GM12878 (cell line): ENCODE measurements at regions not wholly inside any gene's neighbourhood (a gene's known extent, or its start where the extent isn't known, plus 50 kb on each side); places are given as distances from the start of the nearest gene placed in this dataset.

Experiments
- ATAC-seq: fragments of 200-7000 bp; cut with Tn5 transposase; 3 replicates; pipeline ENCODE4 v1.9.1; 2020; ENCODE audit warnings: mild to moderate bottlenecking, moderate library complexity
- BruUV-seq: library from RNA; stranded (reverse); fragments of 400-500 nt; replicated peaks from 2 replicates; lab custom pipeline; 2021; lab: Mats Ljungman, UMichigan
- CTCF ChIA-PET: fragments of 300-600 bp; sonication (Branson Sonifier 250); formaldehyde crosslinking; extraction: SDS; loops from one replicate; lab custom pipeline; 2021; ENCODE audit warnings: inconsistent platforms; lab: Yijun Ruan, JAX
- POLR2A ChIA-PET: fragments of 350-600 bp; formaldehyde crosslinking; extraction: SDS; loops from one replicate; lab custom pipeline; 2021; ENCODE audit warnings: inconsistent platforms; lab: Charles Lee
- RAD21 ChIA-PET: fragments of 300-600 bp; sonication (Branson Sonifier 250); formaldehyde crosslinking; loops from one replicate; lab custom pipeline; 2023; ENCODE audit warnings: antibody characterized with exemption; ENCODE audit not compliant: unreplicated experiment; lab: Charles Lee
- SMC1A ChIA-PET: fragments of 300-600 bp; sonication (Branson Sonifier 250); formaldehyde crosslinking; loops from one replicate; lab custom pipeline; 2023; ENCODE audit not compliant: unreplicated experiment, uncharacterized antibody; lab: Charles Lee
- DNase-seq: peaks from one replicate; pipeline ENCODE4 v3.0.0-alpha.2; 2011; ENCODE audit warnings: low read depth, low spot score
- FAIRE-seq: peaks from 3 replicates; lab custom pipeline; 2011; peaks lifted over from hg19 to GRCh38; lab: Jason Lieb, UNC
- H2AFZ ChIP-seq: 2 replicates; pipeline ENCODE4 v1.6.0; 2011; ENCODE audit warnings: low read depth, low read length, control low read depth; ENCODE audit not compliant: control insufficient read depth
- H3K27ac ChIP-seq: 2 replicates; pipeline ENCODE4 v1.5.1; 2011; ENCODE audit warnings: control low read depth; ENCODE audit not compliant: control insufficient read depth, insufficient read depth
- H3K27me3 ChIP-seq, 2 experiments: replicated peaks in 1 of 2; 2 replicates each; pipeline versions ENCODE4 v1.6.0 to v1.6.1; 2011; ENCODE audit warnings: low read length in 1 of 2; ENCODE audit not compliant: control insufficient read depth in 2 of 2, insufficient read depth in 2 of 2
- H3K36me3 ChIP-seq, 2 experiments: 2 replicates each; pipeline ENCODE4 v1.5.1; 2011; ENCODE audit warnings: low read length in 1 of 2; ENCODE audit not compliant: control insufficient read depth in 2 of 2, insufficient read depth in 2 of 2
- H3K4me1 ChIP-seq: 2 replicates; pipeline ENCODE4 v1.6.1; 2011; ENCODE audit warnings: mild to moderate bottlenecking, low read length, moderate library complexity, mixed read lengths; ENCODE audit not compliant: control insufficient read depth, insufficient read depth
- H3K4me2 ChIP-seq: 2 replicates; pipeline ENCODE4 v1.6.0; 2011; ENCODE audit warnings: control low read depth; ENCODE audit not compliant: control insufficient read depth, insufficient read depth
- H3K4me3 ChIP-seq: fragments of 200-600 bp; sonication (generic); 2 replicates; pipeline ENCODE4 v1.5.1; 2016
- H3K79me2 ChIP-seq: 2 replicates; pipeline ENCODE4 v1.6.0; 2011; ENCODE audit warnings: low read length; ENCODE audit not compliant: control insufficient read depth, insufficient read depth
- H3K9ac ChIP-seq: 2 replicates; pipeline ENCODE4 v1.8.0; 2011; ENCODE audit warnings: low read length, control low read depth, mixed read lengths; ENCODE audit not compliant: control insufficient read depth, insufficient read depth
- H3K9me3 ChIP-seq: replicated peaks from 3 replicates; pipeline ENCODE4 v1.5.1; 2011; ENCODE audit warnings: mild to moderate bottlenecking, low read length; ENCODE audit not compliant: control insufficient read depth, insufficient read depth
- H4K20me1 ChIP-seq: 2 replicates; pipeline ENCODE4 v1.6.0; 2011; ENCODE audit not compliant: control insufficient read depth, insufficient read depth
- ASH2L ChIP-seq: fragments of 300-600, 200-600 bp; sonication (generic); IDR thresholded peaks from 2 replicates; pipeline ENCODE4 v1.6.1; 2017; ENCODE audit warnings: low read depth, mild to moderate bottlenecking, borderline replicate concordance
- BACH1 ChIP-seq: fragments of 450-650 bp; IDR thresholded peaks from 2 replicates; pipeline ENCODE4 v1.6.1; 2017; ENCODE audit warnings: mild to moderate bottlenecking, borderline replicate concordance
- CHD4 ChIP-seq: fragments of 200-600 bp; sonication (generic); IDR thresholded peaks from 2 replicates; pipeline ENCODE4 v1.6.1; 2016; ENCODE audit warnings: mild to moderate bottlenecking
- E2F4 ChIP-seq: IDR thresholded peaks from 2 replicates; pipeline ENCODE4 v1.6.1; 2012; ENCODE audit warnings: low read depth, low read length, improper control_type of control experiment
- ESRRA ChIP-seq: IDR thresholded peaks from 2 replicates; pipeline ENCODE4 v1.6.1; 2012; ENCODE audit warnings: mild to moderate bottlenecking, low read length, improper control_type of control experiment
- IRF4 ChIP-seq: IDR thresholded peaks from 2 replicates; pipeline ENCODE4 v1.6.1; 2011; ENCODE audit warnings: low read depth, low read length
- NKRF ChIP-seq: fragments of 450-650 bp; conservative IDR thresholded peaks from 2 replicates; pipeline ENCODE4 v1.6.1; 2017; ENCODE audit warnings: mild to moderate bottlenecking, moderate library complexity
- NR2C1 ChIP-seq: fragments of 450-650 bp; IDR thresholded peaks from 2 replicates; pipeline ENCODE4 v1.6.1; 2017; ENCODE audit warnings: antibody characterized with exemption, mild to moderate bottlenecking, moderate library complexity
- SMAD1 ChIP-seq: fragments of 450-650 bp; IDR thresholded peaks from 2 replicates; pipeline ENCODE4 v1.6.1; 2018; ENCODE audit warnings: mild to moderate bottlenecking, low read depth; ENCODE audit not compliant: partially characterized antibody
- SREBF2 ChIP-seq: IDR thresholded peaks from 2 replicates; pipeline ENCODE4 v1.6.1; 2012; ENCODE audit warnings: mild to moderate bottlenecking, low read length
- STAT1 ChIP-seq: fragments of 450-650 bp; conservative IDR thresholded peaks from 2 replicates; pipeline ENCODE4 v1.6.1; 2014; ENCODE audit warnings: antibody characterized with exemption, mild to moderate bottlenecking
- YBX1 ChIP-seq: fragments of 450-650 bp; IDR thresholded peaks from 2 replicates; pipeline ENCODE4 v1.6.1; 2016; ENCODE audit warnings: antibody characterized with exemption
- YY1 ChIP-seq: IDR thresholded peaks from 2 replicates; pipeline ENCODE4 v1.6.1; 2011; ENCODE audit warnings: low read depth, mild to moderate bottlenecking, low read length
- WGBS: methylation state at CpG from one replicate; pipeline ENCODE4 v1.1.6; 2016; ENCODE audit warnings: low lambda C conversion rate; ENCODE audit not compliant: insufficient replicate concordance, insufficient coverage; ENCODE audit errors: missing lambda C conversion rate; 5-methylcytosine and 5-hydroxymethylcytosine counted together
- in situ Hi-C: fragments of 300-500 bp; cut with MboI; formaldehyde crosslinking; loops from 9 replicates; pipeline ENCODE4 v1.14.3; 2018; ENCODE audit warnings: mixed read lengths
- intact Hi-C: fragments of 100-400 bp; cut with micrococcal nuclease; formaldehyde crosslinking; loops from one replicate; pipeline ENCODE4 v1.14.2; 2022; ENCODE audit not compliant: unreplicated experiment
- TF ChIP-seq, protein P1 (sequence below): fragments of 450-650 bp; IDR thresholded peaks from 2 replicates; pipeline ENCODE4 v1.6.1; 2017; ENCODE audit warnings: mild to moderate bottlenecking, moderate library complexity
- TF ChIP-seq, protein P2 (sequence below): fragments of 450-650 bp; formaldehyde crosslinking; IDR thresholded peaks from 2 replicates; pipeline ENCODE4 v1.4.0; 2022; ENCODE audit warnings: mild to moderate bottlenecking, moderate library complexity

DNA sequence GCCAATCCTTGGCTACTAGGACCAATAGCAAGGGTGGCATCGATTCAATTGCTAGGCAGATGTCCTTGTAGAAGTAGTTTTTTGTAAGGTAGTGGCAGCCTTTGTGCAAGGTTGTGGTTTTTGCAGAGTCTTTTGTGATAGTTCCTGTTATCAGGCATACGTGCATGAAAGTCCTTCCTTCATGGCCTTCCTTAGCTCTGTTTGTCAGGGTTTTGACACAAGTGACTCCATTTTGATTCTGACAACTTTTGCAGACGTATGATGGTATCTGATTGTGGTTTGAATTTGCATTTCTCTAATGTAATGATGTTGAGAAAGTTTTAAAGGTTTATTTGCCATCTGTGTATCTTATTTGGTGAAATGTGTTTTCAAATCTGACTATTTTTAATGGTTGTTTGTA, 71.8 kb upstream of the SYPL1 start:
- WGBS, result 50% methylated on average over 3 of the region's 3 CpGs
- TF ChIP-seq ASH2L (no peak), SREBF2 (no peak), ESRRA (no peak), CHD4 (no peak), IRF4 (no peak), YY1 (0 out of 2 replicates have a peak, but pooled peaks have one; percentile 38), YBX1 (no peak), BACH1 (no peak), SMAD1 (no peak), STAT1 (no peak), NR2C1 (no peak), E2F4 (no peak), NKRF (no peak)
- TF ChIP-seq, protein P1, sequence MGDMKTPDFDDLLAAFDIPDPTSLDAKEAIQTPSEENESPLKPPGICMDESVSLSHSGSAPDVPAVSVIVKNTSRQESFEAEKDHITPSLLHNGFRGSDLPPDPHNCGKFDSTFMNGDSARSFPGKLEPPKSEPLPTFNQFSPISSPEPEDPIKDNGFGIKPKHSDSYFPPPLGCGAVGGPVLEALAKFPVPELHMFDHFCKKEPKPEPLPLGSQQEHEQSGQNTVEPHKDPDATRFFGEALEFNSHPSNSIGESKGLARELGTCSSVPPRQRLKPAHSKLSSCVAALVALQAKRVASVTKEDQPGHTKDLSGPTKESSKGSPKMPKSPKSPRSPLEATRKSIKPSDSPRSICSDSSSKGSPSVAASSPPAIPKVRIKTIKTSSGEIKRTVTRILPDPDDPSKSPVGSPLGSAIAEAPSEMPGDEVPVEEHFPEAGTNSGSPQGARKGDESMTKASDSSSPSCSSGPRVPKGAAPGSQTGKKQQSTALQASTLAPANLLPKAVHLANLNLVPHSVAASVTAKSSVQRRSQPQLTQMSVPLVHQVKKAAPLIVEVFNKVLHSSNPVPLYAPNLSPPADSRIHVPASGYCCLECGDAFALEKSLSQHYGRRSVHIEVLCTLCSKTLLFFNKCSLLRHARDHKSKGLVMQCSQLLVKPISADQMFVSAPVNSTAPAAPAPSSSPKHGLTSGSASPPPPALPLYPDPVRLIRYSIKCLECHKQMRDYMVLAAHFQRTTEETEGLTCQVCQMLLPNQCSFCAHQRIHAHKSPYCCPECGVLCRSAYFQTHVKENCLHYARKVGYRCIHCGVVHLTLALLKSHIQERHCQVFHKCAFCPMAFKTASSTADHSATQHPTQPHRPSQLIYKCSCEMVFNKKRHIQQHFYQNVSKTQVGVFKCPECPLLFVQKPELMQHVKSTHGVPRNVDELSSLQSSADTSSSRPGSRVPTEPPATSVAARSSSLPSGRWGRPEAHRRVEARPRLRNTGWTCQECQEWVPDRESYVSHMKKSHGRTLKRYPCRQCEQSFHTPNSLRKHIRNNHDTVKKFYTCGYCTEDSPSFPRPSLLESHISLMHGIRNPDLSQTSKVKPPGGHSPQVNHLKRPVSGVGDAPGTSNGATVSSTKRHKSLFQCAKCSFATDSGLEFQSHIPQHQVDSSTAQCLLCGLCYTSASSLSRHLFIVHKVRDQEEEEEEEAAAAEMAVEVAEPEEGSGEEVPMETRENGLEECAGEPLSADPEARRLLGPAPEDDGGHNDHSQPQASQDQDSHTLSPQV, result peak; percentile 99
- TF ChIP-seq, protein P2, sequence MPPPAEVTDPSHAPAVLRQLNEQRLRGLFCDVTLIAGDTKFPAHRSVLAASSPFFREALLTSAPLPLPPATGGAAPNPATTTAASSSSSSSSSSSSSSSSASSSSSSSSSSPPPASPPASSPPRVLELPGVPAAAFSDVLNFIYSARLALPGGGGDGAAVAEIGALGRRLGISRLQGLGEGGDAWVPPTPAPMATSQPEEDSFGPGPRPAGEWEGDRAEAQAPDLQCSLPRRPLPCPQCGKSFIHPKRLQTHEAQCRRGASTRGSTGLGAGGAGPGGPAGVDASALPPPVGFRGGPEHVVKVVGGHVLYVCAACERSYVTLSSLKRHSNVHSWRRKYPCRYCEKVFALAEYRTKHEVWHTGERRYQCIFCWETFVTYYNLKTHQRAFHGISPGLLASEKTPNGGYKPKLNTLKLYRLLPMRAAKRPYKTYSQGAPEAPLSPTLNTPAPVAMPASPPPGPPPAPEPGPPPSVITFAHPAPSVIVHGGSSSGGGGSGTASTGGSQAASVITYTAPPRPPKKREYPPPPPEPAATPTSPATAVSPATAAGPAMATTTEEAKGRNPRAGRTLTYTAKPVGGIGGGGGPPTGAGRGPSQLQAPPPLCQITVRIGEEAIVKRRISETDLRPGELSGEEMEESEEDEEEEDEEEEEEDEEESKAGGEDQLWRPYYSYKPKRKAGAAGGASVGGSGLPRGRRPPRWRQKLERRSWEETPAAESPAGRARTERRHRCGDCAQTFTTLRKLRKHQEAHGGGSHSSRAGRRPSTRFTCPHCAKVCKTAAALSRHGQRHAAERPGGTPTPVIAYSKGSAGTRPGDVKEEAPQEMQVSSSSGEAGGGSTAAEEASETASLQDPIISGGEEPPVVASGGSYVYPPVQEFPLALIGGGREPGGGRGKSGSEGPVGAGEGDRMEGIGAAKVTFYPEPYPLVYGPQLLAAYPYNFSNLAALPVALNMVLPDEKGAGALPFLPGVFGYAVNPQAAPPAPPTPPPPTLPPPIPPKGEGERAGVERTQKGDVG (CRISPR knock-in tag), result peak; percentile 37; the same call in 1 of the 2 replicates

More for the DNA sequence above, 71.8 kb upstream of the SYPL1 start:
- no peak overlapping the region for H3K27ac ChIP-seq
- H3K4me2 ChIP-seq, result no peak overlapping the region; the same call in 1 of the 2 replicates
- ChIA-PET SMC1A (interaction anchor here (1.0 to 3.3 kb wide), 2 partner anchors 89 to 182 kb away, joined by 3 to 11 read pairs; no protein-coding TSS in a partner anchor), RAD21 (interaction anchor here (1.2 to 1.8 kb wide), 2 partner anchors 112 to 278 kb away, joined by 3 to 6 read pairs; no protein-coding TSS in a partner anchor), POLR2A (interaction anchor here (1.1 kb wide), 1 partner anchor 101 kb away, joined by 4 read pairs; the partner anchor contains the start of gene NAMPT), CTCF (interaction anchor here (1.4 to 3.4 kb wide), 2 partner anchors 182 to 278 kb away, joined by 5 to 8 read pairs; no protein-coding TSS in a partner anchor)
- no peak overlapping the region for H3K4me3 ChIP-seq
- H2AFZ ChIP-seq, result peak overlapping the region; percentile 39; the same call in 1 of the 2 replicates
- no peaks in the 10 kb centered on the region for H3K79me2 ChIP-seq
- DNase-seq (no peak), FAIRE-seq (no peak), ATAC-seq (no peak)
- H3K36me3 ChIP-seq, result no peaks in the 10 kb centered on the region
- H3K4me1 ChIP-seq, result peaks cover 12% of the 10 kb centered on the region
- H4K20me1 ChIP-seq, result no peaks in the 10 kb centered on the region
- no peaks in the 10 kb centered on the region; the same call in 2 of the 3 replicates for H3K9me3 ChIP-seq
- in situ Hi-C loops, result no loop called here
- BruUV-seq, result no TSS peak
- no peaks in the 10 kb centered on the region for H3K27me3 ChIP-seq
- intact Hi-C loops, result loop anchor here (5.0 kb wide), 1 partner anchor 73 kb away; no protein-coding TSS in a partner anchor
- H3K9ac ChIP-seq, result no peak overlapping the region
